Smooth muscle cell (in vitro differentiated cells): ENCODE measurements at regions not wholly inside any gene's neighbourhood (a gene's known extent, or its start where the extent isn't known, plus 50 kb on each side); places are given as distances from the start of the nearest gene placed in this dataset.
"Not testable (repeated sequence)": the region's sequence is repeated elsewhere in the genome, so short reads cannot be mapped to it uniquely, and the experiment has no call there.

Experiments
- DNase-seq: peaks from one replicate; lab custom pipeline; 2025; ENCODE audit not compliant: unreplicated experiment; lab: John Stamatoyannopoulos, UW
- H2AFZ ChIP-seq: fragments of 200-600 bp; sonication (generic); 2 replicates; pipeline ENCODE4 v1.6.0; 2016; ENCODE audit warnings: antibody characterized with exemption, low read depth, mild to moderate bottlenecking
- H3F3A ChIP-seq: fragments of 200-600 bp; sonication (generic); 2 replicates; pipeline ENCODE4 v1.6.0; 2017; ENCODE audit warnings: antibody characterized with exemption, low read depth
- H3K27ac ChIP-seq: fragments of 200-600 bp; sonication (generic); 2 replicates; pipeline ENCODE4 v1.5.1; 2016; ENCODE audit warnings: low read depth, mild to moderate bottlenecking
- H3K27me3 ChIP-seq: fragments of 200-600 bp; sonication (generic); 2 replicates; pipeline ENCODE4 v1.6.1; 2016; ENCODE audit warnings: low read depth, mild to moderate bottlenecking
- H3K36me3 ChIP-seq: fragments of 200-600 bp; sonication (generic); 2 replicates; pipeline ENCODE4 v1.5.1; 2016; ENCODE audit warnings: low read depth
- H3K4me1 ChIP-seq: fragments of 200-600 bp; sonication (generic); 2 replicates; pipeline ENCODE4 v1.5.1; 2016; ENCODE audit warnings: low read depth
- H3K4me2 ChIP-seq: fragments of 200-600 bp; sonication (generic); 2 replicates; pipeline ENCODE4 v1.6.0; 2016; ENCODE audit warnings: mild to moderate bottlenecking
- H3K4me3 ChIP-seq: fragments of 200-600 bp; sonication (generic); 2 replicates; pipeline ENCODE4 v1.5.1; 2016; ENCODE audit warnings: mild to moderate bottlenecking
- H3K79me2 ChIP-seq: fragments of 200-600 bp; sonication (generic); 2 replicates; pipeline ENCODE4 v1.6.0; 2016; ENCODE audit warnings: low read depth, mild to moderate bottlenecking
- H3K9ac ChIP-seq: fragments of 200-600 bp; sonication (generic); 2 replicates; pipeline ENCODE4 v1.6.0; 2016; ENCODE audit warnings: low read depth
- H3K9me3 ChIP-seq: fragments of 200-600 bp; sonication (generic); replicated peaks from 2 replicates; pipeline ENCODE4 v1.5.1; 2016; ENCODE audit warnings: low read depth
- H4K20me1 ChIP-seq: fragments of 200-600 bp; sonication (generic); 2 replicates; pipeline ENCODE4 v1.6.0; 2016; ENCODE audit warnings: low read depth
- CTCF ChIP-seq: fragments of 200-600 bp; sonication (generic); IDR thresholded peaks from 2 replicates; pipeline ENCODE4 v1.5.1; 2017; ENCODE audit warnings: borderline replicate concordance, mild to moderate bottlenecking, antibody characterized with exemption; ENCODE audit not compliant: insufficient read depth, poor library complexity, severe bottlenecking
- WGBS: methylation state at CpG from one replicate; pipeline ENCODE4 v1.1.7; 2016; ENCODE audit warnings: low lambda C conversion rate; 5-methylcytosine and 5-hydroxymethylcytosine counted together

- TF ChIP-seq CTCF = no peak
- Histone ChIP-seq H4K20me1 (no peaks in the 10 kb centered on the region), H2AFZ (no peak overlapping the region), H3K4me1 (no peaks in the 10 kb centered on the region), H3K4me2 (no peak overlapping the region), H3K36me3 (no peaks in the 10 kb centered on the region), H3K9ac (no peak overlapping the region), H3K79me2 (no peaks in the 10 kb centered on the region), H3K27me3 (no peaks in the 10 kb centered on the region), H3K9me3 (no peaks in the 10 kb centered on the region), H3F3A (no peaks in the 10 kb centered on the region), H3K27ac (no peak overlapping the region), H3K4me3 (no peak overlapping the region)
- 62% methylated on average over 1 of the region's 1 CpG for WGBS
- no peak for DNase-seq
Observed at GRCh38 chr6:85240787-85241385, 209.0 kb upstream of the NT5E start.

- no peak for DNase-seq
- Histone ChIP-seq H3K36me3 (no peaks in the 10 kb centered on the region), H3K4me2 (no peak overlapping the region), H3F3A (no peaks in the 10 kb centered on the region), H3K79me2 (no peaks in the 10 kb centered on the region), H3K27ac (no peak overlapping the region), H3K27me3 (no peaks in the 10 kb centered on the region), H3K9me3 (no peaks in the 10 kb centered on the region), H3K4me3 (no peak overlapping the region), H4K20me1 (no peaks in the 10 kb centered on the region), H3K4me1 (no peaks in the 10 kb centered on the region), H3K9ac (no peak overlapping the region), H2AFZ (no peak overlapping the region)
- no peak for TF ChIP-seq CTCF
- 63% methylated on average over 3 of the region's 3 CpGs for WGBS
Observed at GRCh38 chr6:85237478-85237877, 212.4 kb upstream of the NT5E start.

- no peak for DNase-seq
- Histone ChIP-seq H2AFZ (no peak overlapping the region), H3K9me3 (no peaks in the 10 kb centered on the region), H3K27me3 (no peaks in the 10 kb centered on the region), H3K36me3 (no peaks in the 10 kb centered on the region), H3K27ac (no peak overlapping the region), H3K4me3 (no peak overlapping the region), H4K20me1 (no peaks in the 10 kb centered on the region), H3K4me2 (no peak overlapping the region), H3F3A (no peaks in the 10 kb centered on the region), H3K9ac (no peak overlapping the region), H3K79me2 (no peaks in the 10 kb centered on the region), H3K4me1 (no peaks in the 10 kb centered on the region)
- WGBS = 80% methylated on average over 3 of the region's 3 CpGs
- no peak for TF ChIP-seq CTCF
Observed at GRCh38 chr6:85236636-85237035, 213.2 kb upstream of the NT5E start.

- DNase-seq, H3K36me3 ChIP-seq, H4K20me1 ChIP-seq, H3F3A ChIP-seq, H3K9ac ChIP-seq, H3K27ac ChIP-seq, H3K9me3 ChIP-seq, H3K4me3 ChIP-seq, H2AFZ ChIP-seq, H3K4me2 ChIP-seq, H3K4me1 ChIP-seq, H3K27me3 ChIP-seq, H3K79me2 ChIP-seq: not testable (repeated sequence)
- 64% methylated on average over 1 of the region's 1 CpG for WGBS
Observed at GRCh38 chr6:85227345-85227744, 222.5 kb upstream of the NT5E start.

- 71% methylated on average over 5 of the region's 5 CpGs for WGBS
Observed at GRCh38 chr6:85212794-85213193, 237.1 kb upstream of the NT5E start.

More at GRCh38 chr6:85212794-85213193, 237.1 kb upstream of the NT5E start:
- not testable (repeated sequence) for H3K27me3 ChIP-seq, H3K36me3 ChIP-seq, H3K4me2 ChIP-seq, H3K79me2 ChIP-seq, H3K4me1 ChIP-seq, H3K9ac ChIP-seq, H3K27ac ChIP-seq, H2AFZ ChIP-seq, H3F3A ChIP-seq, H4K20me1 ChIP-seq, H3K9me3 ChIP-seq, H3K4me3 ChIP-seq, DNase-seq
